RPMI8226 (cell line): ENCODE measurements at regions not wholly inside any gene's neighbourhood (a gene's known extent, or its start where the extent isn't known, plus 50 kb on each side); places are given as distances from the start of the nearest gene placed in this dataset.
"Not testable (repeated sequence)": the region's sequence is repeated elsewhere in the genome, so short reads cannot be mapped to it uniquely, and the experiment has no call there.

Experiments
- DNase-seq: peaks from one replicate; pipeline ENCODE4 v3.0.0-alpha.2; 2015

DNA sequence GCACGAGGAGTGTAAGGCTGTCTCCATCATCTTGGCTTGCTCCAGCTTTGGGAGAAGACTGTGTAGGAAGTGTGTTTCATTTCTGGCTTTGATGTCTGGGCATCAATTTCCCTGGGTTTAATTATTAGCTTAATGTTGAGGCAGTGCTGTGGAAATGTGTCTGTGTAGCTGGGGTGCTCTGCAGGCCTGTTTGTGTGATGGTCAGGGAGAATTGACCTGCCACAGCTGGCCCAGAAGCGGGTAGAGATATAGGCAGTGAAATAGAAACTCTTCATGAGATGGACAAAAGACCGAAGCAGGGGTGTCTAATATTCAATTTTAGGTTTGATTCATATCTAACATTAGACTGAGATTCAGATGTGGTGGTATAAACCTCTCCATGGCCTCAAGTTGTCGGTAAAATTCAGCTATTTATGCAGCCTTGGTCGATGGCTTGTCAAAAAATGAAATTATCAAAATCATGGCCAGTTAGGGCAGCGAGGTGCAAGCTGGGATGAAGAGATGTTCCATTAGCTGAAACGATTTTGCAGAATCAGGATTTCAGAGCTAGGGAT lies 95.3 kb upstream of the SNX9 start:
- DNase-seq: no peak

DNA sequence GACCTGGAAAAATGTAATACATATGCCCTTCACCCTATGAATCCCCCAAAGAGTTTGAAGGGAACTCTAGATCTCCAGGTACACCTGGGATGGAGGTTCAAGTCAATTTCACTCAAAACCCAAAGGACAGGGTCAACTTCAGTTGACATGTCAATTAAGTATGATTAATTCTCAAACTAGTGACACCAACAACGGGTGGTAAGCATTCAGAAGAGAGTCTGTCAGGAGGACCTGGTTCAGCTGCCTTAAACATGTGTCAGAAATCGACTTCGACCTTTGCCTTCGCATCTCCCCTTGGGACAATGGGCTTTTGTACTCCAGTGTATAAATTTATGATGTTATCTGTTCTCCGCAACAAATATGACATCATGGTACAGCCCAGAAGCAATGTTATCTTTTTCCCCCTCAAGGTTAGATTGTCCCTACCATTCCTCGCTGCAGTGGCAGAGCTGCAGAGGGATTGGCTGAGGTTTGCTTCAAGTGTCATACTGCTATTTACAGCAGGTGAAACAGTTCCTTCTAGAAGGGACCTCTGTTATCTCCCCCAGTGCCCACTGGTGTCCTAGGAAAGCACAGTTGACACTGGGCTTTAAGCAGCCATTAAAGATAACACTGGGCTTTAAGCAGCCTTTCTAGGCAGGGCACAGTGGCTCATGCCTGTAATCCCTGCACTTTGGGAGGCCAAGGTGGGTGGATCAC lies 94.7 kb upstream of the SNX9 start:
- DNase-seq: no peak

DNA sequence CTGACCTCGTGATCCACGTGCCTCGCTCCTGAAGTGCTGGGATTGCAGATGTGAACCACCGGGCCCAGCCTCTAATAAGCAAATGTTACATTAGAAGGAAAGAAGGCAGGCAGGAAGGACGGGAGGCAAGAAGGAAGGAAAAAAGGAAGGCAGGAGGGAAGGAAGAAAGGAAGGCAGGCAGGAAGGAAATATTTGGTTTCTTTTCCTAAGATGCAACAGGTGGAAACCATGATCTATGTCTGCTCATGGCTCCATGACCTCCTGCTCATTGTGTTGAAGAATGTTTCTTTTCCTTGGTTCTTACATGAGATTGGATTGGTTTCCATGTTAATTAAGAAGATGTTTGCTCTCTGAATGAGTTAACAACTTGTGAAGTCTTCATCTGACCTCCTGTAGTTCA lies 91.8 kb upstream of the SNX9 start:
- DNase-seq: no peak

GRCh38 chr6:157732007-157732406 lies 91.0 kb upstream of the SNX9 start:
- DNase-seq: no peak

GRCh38 chr6:157732416-157733161 lies 90.5 kb upstream of the SNX9 start:
- DNase-seq: no peak

- not testable (repeated sequence) for DNase-seq
Measured at GRCh38 chr6:157736555-157736954, 86.5 kb upstream of the SNX9 start.

GRCh38 chr6:157741321-157741947 lies 81.6 kb upstream of the SNX9 start:
- no peak for DNase-seq

DNA sequence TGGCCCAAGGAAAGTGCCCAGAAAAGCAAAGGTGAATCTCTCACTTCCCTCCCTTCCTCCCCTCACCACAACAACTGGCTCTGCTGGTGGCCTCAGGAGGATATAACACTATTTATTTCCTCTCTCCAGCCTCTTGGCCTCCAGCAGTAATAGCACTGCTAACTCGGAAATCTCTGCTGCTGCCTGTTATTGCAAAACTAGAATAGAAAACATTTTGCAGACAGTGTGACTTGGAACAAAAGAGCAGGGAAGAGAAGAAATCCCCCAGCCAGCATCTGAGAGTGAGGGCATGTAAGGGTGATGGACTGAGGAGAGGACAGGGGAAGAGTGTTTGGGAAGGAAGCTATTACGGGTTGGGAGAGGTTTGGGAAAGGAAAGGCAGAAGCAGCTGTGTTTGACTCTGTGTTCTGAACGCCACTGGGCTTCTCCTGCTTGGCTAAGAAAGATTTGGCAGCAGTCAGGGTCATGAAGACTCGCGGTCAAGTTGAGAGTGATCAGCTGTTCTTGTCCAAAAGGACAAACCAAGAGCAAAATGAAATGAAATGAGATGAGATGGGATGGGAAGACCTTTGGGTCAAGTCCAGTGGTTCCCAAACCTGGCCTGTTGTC lies 81.0 kb upstream of the SNX9 start:
- no peak for DNase-seq

DNA sequence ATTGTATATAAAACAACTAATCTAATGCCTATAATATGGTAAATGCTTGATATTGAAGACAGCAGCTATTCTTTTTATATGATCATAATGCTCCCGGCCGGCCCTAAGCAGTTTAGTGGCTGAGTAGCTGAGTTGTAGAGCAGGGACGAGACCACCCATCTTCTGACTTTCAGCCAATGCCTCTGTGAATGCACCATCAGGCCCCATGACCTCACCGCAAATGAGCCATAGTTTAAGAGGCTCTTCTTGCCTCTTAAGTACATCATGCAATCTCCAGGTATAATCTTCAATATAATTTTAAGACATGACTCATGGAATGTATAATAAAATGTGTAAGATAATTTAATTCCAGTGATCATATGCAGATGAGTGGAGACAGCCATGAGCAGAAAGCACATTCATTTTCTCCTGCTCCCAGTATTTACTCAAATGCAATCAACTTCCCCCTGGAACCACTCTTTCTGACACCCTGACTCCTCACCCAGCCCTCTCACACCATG lies 78.9 kb upstream of the SNX9 start:
- no peak for DNase-seq

GRCh38 chr6:157746897-157747296 lies 76.1 kb upstream of the SNX9 start:
- no peak for DNase-seq

DNA sequence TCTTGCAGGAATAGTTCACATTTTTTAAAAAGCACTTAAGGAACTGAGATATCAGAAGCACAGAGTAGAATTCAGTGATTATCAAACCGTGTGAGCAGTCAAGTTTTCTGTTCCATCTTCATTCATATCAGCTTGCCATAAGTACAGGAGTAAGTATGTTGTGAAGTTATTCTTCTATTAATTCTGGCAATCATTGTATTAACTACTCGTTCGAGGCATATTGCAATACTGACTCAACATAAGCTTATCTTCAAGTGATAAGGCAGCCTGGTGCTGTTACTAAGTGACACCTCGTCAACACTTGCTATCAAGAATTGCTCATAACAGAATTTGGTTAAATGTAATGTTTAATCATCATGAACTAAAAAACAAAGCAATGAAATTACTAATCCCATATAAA lies 75.7 kb upstream of the SNX9 start:
- no peak for DNase-seq

GRCh38 chr6:157748839-157749571 lies 74.0 kb upstream of the SNX9 start:
- no peak for DNase-seq

- not testable (repeated sequence) for DNase-seq
Measured at GRCh38 chr6:157750973-157751372, 72.1 kb upstream of the SNX9 start.

DNA sequence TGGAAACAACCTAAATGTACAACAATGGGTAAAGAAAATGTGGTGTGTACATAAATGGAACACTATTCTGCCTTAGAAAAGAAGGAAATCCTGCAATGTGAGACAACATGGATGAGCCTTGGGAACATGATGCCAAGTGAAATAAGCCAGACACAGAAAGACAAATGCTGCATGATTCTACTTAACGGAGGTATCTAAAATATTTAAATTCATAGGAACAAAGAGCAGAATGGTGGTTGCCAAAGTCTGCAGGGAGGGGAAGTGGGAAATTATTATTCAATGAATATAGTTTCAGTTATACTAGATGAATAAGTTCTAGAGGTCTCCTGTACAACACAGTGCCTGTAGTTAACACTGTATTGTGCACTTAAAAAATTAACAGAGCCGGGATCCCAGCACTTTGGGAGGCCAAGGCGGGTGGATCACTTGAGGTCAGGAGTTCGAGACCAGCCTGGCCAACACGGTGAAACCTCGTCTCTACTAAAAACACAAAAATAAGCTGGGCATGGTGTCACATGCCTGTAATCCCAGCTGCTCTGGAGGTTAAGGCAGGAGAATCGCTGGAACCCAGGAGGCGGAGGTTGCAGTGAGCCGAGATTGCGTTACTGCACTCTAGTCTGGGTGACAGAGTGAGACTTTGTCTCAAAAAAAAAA lies 71.4 kb upstream of the SNX9 start:
- DNase-seq: no peak

DNA sequence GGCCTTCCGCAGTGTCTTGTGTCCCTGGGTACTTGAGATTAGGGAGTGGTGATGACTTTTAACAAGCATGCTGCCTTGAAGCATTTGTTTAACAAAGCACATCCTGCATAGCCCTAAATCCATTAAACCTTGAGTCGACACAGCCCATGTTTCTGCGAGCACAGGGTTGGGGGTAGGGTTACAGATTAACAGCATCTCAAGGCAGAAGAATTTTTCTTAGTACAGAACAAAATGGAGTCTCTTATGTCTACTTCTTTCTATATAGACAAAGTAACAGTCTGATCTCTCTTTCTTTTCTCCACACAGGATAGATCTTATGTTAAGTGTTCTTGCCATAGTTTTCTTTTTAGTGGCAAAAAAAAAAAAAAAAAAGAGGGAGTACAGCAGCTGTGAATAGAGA lies 70.2 kb upstream of the SNX9 start:
- not testable (repeated sequence) for DNase-seq

DNA sequence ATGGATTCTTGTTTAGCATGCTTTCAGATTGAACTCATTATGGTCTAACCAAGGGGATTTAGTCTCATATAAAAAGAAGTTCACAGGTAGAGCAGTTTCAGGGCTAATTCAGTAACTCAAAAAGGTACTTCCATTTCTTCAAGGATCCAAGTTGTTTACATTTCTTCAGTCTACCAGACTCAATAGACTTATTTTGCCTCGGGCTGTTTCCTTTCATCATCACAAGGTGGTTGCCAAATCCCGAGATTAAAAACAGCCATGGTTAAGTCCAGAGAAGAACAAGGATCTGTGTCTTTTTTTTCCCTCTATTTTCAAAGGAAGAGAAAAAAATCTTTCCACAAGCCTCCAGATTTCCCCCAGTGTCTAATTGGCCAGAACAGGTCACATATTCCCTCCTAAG lies 69.8 kb upstream of the SNX9 start:
- no peak for DNase-seq

GRCh38 chr6:157753801-157754200 lies 69.2 kb upstream of the SNX9 start:
- not testable (repeated sequence) for DNase-seq

DNA sequence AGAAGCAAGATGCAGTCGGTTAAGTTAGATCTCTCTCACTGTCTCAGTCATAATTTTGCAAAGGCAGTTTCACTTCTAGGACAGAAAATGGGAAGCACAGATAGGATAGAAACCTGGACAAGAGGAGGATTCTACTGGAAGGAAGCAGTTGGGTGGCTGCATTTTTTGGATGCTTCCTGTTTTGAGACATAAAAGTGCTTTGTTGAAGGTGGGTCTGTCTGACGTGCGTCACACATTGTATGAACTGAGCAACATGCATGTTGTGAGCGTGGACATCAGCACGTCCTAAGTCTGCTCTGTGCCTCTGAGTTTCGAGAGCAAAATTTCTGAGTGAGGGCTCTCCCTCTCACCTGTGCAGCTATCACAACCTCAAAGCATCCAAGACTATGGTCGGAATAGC lies 68.7 kb upstream of the SNX9 start:
- no peak for DNase-seq

GRCh38 chr6:157755032-157755745 lies 67.9 kb upstream of the SNX9 start:
- no peak for DNase-seq

- DNase-seq: no peak
Measured at GRCh38 chr6:157755746-157756411, 67.2 kb upstream of the SNX9 start.
